NCI-H2029 treated with DMSO at 0.1 percent for 48 hours (cell line): ENCODE measurements at regions not wholly inside any gene's neighbourhood (a gene's known extent, or its start where the extent isn't known, plus 50 kb on each side); places are given as distances from the start of the nearest gene placed in this dataset.
"Not testable (repeated sequence)": the region's sequence is repeated elsewhere in the genome, so short reads cannot be mapped to it uniquely, and the experiment has no call there.

Experiments used
- DNase-seq: peaks from one replicate; lab custom pipeline; 2025; lab: John Stamatoyannopoulos, UW

DNA sequence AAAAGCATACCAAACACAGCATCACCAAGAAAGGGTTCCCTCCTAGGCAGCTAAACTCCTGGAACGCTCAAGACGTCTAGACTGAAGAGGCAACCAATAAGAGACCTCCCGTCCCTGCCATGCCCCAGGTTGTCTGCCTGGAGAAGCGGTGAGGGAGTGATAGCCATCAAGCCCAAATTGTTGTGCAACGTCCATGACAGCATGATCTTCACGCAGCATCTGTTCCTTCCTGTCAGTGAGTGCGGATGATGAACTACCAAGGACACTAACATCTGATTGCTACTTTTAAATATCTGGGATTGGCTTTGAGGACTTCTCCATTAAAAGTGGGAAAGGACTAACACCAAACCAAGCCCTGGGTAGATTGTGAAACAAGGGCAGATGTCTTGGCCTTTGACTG lies 149.7 kb downstream of the TXNL1 start:
- DNase-seq, result no peak

DNA sequence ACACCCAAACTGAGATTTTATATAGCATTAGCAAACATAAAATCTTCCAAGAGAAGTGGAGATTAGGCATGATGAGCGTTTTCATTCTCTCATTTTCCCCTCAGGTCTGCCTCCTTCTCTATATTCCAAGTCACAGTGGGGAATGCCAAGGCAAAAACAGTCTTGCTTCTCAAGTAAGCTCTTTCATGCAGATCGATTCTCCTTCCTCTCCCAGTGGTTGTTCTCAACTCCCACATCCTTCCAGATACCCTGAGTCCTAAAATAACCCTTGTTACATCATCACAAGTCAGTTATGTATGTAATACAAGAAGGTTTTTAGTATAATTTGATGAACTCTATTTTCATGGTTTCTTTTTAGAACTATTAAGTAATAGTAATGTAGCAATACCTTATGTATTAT lies 150.6 kb downstream of the TXNL1 start:
- no peak for DNase-seq

DNA sequence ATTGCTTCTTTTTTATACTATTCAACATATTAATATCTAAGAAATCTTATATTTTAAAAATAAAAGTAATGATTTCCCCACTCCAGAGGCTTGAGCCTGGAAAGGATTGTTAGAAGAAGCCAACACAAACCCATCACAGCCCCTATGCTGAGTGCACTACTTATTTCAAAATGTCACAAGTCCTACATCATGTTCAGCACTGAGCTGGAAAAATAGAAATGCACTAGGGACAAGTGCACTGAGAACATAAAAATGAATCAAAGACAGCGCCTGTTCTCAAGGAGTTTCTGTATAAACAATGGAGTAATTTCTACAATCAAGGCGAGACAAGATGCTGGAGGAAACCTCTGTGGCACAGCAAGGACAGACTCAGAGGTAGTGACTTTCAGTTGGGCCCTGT lies 155.0 kb downstream of the TXNL1 start:
- no peak for DNase-seq

DNA sequence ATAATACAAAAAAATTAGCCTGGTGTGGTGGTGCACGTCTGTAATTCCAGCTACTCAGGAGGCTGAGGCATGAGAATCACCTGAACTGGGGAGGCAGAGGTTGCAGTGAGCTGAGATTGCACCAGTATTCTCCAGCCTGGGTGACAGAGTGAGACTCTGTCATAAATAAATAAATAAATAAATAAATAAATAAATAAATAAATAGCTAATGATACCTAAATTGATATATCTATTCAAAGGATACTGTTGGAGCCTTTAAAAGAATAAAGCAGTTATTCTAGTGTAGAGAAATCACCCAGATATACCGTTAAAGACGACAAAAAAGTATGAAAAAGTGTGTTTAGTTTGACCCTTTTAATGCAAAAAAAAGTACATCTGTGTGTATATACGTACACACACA lies 155.6 kb downstream of the TXNL1 start:
- not testable (repeated sequence) for DNase-seq

DNA sequence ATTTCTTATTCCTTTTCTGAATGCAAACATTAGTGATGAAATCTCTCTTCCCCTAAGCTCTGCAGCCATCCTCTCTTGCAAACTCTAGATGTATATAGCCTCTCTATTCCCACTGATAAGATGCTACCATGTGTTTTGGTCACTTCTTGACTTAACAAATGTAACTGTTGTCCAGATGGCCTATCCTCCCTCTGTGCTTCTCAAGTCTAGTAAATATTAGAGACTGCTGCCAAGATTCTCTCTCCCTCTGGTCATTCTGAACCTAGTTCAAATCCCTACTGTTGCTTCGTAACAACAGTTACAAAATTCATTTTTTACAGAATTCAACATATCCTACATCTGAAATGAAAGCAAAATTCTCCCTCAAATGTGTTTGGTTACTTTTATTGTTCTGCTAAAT lies 156.6 kb downstream of the TXNL1 start:
- DNase-seq, result no peak

DNA sequence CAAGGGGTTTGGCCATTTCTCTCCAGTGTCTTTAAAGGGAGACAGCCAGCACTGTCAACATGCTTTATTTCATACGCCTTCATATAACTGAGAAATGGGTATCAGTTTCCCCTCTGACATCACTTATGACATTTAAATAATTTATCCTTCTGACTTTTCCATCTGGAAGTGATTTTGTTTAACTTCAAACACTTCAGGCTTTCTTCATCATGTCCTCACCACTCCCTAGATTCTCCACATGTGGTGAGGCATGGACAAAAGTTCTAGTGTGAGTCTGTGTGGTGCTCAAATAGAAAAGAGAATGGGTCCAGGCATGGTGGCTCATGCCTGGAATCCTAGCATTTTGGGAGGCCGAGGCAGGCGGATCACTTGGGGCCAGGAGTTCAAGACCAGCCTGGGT lies 158.6 kb downstream of the TXNL1 start:
- no peak for DNase-seq

DNA sequence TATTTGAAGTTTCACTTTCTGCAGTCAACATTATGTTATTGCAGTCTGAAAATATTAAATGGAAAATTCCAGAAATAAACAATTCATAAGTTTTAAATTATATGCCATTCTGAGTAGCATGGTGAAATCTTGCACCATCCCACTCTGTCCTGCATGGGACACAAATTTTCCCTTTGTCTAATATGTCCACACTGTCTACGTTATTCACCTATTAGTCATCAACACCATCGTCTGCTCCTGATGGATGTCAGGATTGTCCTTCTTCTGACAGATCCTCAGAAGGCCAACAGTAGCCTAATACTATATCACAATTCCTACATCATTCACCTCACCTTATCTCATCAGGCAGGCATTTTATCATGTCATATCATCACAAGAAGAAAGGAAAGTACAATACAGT lies 163.1 kb downstream of the TXNL1 start:
- DNase-seq, result no peak

DNA sequence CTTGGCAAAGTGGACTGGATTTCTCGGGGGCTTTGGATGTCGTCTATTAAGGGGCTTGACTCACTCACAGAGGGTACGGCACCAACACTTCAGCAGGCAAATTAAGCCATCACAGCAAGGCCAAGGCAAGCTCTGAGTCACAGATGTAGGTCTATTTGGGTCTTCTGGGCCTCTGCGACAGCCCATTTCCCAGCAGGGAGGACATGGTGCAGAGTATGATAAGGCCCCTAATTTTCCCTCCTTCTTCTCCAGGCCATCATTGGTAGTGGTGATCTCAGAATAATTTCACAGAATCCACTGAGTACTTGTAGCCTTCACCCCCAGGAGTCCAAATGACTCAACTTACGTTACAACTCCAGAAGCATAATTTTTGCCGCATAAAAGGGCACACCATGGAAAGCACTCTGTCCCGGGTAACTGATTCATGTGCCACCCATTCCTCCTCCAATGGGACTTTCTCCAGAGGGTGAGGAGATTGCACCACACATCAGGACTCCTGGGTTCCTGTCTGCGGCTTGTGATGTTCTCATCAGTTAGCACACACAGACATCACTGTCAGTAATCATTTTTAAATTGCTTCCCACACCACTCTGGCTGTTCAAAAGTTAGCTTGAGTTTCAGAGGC lies 164.9 kb downstream of the TXNL1 start:
- DNase-seq, result no peak

DNA sequence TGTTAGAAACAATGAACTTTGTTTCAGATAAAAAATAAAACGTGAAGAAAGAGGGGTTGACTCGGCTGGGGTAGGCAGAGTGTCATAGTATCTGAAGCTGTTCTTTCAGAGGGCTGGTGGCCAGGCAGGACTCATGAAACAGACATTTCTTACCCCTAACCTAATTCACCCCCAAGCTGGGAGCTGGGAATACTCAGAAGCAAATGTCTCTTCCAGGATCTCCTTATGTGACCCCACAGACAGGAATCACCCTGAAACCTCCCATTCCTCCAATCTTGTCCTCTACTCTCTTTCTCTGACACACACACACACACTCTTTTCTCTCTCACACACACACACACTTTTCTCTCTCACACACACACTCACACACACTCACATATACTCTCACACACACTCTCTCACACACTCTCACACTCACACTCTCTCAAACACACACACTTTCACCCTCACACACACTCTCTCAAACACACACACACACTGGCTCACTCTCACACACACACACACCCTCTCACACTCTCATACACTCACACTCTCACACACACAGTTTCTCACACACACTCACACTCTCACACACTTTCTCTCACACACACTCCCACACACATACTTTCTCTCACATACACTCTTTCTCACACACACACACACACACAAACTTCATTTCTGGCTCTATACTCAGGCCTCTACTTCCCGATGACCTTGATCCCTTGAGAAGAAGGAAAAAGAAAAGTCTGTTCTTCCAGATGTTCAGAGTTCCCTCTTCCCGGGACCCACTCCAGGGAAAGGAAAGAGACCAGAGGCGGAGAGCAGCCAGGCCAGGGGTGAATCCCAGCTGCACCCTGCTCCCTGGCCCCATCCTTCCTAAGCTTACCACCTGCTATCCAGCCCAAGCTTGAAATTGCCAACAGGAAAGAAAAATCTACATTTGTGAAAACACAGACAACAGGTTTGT lies 167.7 kb downstream of the TXNL1 start:
- no peak for DNase-seq

DNA sequence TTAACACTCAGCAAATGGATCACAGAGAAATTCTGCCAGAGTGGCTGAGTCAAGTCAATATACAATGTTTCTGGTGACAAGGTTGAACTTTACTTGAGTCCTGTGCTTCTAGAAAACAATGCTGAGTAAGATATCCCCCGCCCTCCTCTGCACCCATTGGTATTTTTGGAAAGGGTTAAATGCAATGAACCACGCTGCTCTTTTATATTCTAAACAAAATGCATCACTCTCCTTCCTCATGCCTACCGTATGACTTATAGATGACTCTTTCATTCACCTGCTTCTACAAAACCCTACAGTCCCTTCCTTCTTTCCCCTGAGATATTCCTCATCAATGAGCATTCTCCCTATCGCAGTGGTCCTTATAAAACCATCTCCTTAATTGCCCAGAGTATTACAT lies 168.8 kb downstream of the TXNL1 start:
- DNase-seq, result no peak

DNA sequence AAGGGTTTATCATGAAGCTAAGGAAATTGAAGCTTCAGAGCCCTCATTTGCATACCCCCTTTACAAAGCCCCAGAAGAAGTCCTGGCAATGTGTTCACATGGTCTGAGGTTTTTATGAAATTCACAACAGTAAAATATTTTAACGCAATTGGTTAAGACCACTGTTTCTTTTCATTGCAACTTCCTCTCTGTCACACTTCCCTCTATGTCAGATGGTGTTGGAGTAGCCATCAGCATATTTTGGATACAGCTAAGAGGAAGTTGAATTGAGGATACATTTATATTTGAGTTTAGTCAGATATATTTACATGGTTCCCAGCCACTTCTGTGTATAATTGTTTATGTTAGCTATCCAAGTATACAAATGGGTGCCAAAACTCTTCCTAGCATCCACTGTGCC lies 170.0 kb downstream of the TXNL1 start:
- no peak for DNase-seq

DNA sequence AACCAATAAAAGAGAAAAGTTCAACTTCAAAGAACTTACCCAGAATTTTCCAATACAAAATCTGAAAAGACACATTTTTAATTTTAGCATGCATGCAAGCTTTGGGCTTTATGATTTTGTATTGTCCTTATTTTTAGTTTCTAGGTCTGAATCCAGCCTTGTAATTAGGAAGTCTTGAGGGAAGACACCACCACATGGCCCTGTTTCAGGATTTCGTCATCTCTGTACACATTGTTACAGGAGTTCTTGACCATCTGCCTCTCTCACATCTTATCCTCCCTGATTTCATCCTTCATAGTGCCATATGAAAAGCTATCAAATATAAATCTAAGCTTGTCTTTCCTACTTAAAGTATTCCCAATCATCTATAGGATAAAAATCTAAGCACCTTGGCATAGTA lies 176.1 kb downstream of the TXNL1 start:
- no peak for DNase-seq

DNA sequence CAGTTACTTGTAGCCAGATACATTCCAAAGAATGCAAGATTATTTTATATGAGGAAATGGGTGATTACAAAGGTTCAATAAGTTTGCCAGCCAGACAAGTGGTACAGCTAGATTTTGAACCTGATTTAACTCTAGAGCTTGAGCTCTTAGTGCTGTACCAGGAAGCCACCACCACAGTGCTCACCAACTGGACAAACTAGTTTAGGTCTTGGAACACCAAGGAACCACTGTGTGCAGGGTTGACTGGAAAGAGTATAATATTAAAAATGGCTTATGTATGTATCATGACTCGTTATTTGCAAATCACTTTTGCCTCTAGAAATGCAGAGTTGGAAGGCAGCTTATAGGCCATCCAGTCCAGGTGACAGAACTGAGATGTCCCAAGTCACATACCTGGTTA lies 177.2 kb downstream of the TXNL1 start:
- DNase-seq, result no peak

DNA sequence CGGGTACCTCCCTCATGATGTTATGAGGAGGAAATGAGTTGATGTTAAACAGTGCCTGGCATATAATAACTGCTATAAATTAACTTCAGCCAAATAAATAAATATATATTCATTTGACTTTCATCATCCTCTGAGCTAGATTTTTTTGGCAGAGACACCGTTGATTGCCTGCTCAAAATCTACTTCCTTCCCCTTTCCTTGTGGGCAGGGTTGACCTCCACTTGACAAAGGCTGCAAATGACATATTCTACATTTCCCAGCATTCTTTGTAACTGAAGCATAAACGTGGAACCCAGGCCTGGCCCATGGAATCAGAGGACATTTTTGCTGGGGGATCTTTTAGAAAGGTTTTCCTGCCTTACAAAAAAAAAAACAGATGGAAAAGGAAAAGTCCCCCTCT lies 177.8 kb downstream of the TXNL1 start:
- DNase-seq, result no peak

DNA sequence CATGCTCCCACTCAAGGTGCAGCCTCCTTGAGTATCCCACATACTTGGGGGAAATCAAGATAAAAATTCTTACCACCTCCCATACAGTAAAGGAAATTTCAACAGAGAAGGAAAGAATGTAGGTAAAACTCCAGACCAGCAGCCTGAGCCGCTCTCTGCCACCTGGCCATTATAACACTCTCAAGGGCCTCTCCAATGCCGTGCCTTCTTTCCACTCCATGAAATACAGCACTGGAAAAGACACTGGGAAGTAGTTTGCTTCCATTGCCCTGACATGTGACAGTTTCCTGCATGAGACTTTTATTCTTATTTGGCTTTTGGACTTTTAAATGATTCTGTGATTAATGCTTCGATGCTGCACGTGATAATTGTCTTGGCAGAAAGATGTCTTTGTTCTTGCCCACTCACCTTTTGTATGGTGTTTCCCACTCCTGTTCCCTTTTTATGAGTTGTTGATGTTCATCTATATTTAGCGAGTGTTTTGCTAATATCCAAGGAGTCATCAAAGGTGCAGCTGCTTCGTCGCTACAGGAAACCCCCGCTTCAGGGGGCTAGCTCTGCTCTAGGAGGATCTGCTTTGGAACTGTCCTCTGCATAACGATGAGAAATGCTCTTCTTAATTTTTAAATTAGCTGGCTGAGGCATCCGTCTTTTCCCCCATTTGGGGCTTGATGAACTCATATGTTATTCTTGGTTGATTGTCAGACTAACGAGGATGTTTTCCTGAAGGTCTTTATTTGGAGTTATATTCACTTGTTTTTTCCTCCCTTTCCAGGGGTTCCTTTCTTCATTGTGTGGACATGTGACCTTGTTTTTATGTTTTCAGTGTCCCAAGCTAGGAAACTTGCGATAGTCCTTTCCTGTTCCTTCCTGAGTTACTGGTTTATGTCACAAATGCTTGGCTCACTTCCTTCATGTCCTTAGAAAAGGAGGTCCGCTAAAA lies 179.4 kb downstream of the TXNL1 start:
- no peak for DNase-seq

DNA sequence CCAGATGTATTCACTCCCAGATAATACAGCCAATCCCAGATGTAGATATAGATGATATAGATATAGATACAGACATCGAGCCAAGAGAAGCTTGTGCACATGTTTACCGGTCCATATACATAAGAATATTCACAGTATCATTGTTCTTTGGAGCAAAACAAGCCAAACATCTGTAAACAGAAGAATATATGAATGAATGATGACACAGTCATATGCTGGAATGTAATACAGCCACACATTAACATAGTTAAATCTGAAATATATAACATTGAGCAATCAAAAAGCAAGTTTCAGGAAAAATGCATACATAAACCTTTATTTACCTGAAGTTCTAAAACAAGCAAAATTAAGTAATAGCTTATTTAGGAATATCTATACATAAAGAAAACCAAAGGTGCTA lies 182.5 kb downstream of the TXNL1 start:
- DNase-seq, result no peak

DNA sequence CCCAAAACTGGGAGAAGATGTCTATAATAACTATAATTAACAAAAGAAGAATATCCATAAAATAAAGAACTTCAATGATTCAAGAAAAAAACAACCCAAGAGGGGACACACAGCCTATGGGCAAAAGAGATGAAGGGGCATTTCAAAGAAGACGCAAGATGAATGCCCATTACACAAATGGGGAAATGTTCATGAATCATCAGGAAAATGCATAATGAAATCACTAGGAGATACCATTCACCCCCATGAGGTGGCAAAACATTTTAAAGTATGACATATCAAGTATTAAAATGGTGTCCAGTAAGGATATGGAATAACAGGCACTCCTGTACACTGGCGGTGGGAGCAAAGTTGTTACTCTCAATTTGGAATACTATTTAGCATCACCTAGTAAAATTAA lies 183.3 kb downstream of the TXNL1 start:
- no peak for DNase-seq

DNA sequence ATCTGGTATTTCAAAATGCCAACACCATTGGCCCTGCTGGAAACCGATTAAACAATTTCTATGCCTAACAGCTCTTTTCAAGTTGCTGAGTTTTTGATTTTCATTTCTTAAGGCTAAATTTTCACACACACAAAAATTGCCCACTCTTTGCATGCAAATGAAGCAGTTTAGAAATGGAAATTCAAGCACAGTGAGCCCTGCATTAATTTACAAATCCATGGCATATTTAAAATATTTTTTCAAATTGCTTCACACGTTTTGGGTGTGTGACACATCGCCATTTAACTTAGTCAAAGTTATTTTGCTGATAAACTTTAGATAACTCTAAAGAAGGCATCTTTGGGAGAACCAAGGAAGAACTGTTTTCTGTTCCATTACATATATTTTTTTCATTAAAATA lies 184.8 kb downstream of the TXNL1 start:
- DNase-seq, result no peak

DNA sequence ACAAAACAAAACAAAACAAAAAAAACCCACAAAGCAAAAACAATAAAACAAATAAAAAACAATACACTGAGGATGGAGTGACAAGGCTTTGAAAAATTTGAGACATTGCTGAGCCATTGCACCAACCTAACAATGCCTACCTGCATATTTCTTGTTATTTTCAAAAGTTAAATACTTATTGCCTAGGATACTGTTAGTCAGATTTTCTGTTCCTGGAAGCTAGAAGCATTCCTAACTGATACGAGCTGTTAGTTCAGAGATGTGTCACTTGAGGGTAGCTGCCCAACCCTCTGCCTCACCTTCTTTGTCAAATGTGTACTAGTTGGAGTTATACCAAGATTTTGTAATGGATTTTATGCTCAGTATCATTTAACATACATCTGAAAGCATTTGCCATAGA lies 187.2 kb downstream of the TXNL1 start:
- no peak for DNase-seq

DNA sequence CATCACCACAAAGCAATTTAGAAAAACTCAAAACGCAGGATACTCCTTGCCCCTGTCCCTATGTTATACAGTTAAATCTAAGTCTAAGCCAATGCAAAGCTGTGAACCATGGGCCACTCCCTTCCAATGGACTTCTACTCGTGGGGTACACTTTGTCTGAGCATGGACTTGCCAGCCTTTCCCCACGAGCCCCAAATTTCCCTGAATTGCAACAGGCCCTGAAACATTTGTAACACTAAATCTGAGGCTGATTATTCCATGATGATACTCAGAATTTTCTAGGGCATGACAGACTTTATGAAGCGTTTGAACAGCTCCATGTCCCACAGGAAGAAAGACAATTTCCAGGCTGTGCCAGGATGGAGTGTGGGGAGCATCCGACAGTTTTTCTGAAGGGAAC lies 189.6 kb downstream of the TXNL1 start:
- no peak for DNase-seq

DNA sequence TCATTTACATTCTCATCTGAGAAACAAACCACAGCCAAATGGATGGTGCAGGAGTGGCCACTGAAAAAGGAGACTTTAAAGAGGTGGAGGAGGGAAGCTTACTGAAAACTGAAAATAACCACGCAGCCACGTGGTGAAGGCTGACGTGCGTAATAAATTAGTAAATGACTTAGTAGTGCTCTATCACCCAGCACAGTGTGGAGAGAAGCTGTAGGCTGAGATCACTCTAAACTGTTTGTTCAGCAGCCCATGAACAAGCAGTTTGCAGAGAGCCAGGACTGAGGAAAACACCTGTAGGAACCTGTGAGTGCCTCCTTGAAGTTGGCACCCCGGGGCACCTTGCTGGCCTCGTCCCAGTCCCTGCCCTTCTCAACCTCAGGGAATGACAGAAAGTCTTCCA lies 193.0 kb downstream of the TXNL1 start:
- DNase-seq, result peak; percentile 21

DNA sequence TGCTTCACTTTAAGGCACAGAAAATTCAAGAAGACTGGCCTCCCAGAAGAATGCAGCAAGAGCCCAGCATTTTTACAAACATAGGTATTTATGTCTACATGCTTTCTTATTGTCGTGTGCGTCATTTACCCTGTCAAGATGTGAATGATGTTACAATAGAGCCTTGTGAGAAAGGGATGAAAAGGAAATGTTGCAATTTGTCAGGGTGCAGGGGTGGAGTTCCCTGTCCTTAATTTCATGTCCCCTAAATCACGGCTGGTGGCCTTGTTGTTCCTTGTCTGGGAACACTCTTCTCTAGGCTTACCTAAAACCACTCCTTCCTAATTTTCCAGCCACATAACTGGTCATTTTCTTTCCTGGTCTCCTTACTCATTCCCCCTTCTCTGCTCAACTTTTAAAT lies 194.2 kb downstream of the TXNL1 start:
- no peak for DNase-seq
